ENCODE measurements at regions not wholly inside any gene's neighbourhood (a gene's known extent, or its start where the extent isn't known, plus 50 kb on each side); places are given as distances from the start of the nearest gene placed in this dataset.
"Not testable (repeated sequence)": the region's sequence is repeated elsewhere in the genome, so short reads cannot be mapped to it uniquely, and the experiment has no call there.

GRCh38 chr12:73465106-73465505, 1072.5 kb upstream of the ATXN7L3B start:
- no peak for DNase-seq (ENCODE audit: low read depth)

- no peak for DNase-seq (ENCODE audit: low read depth)
Measured at GRCh38 chr12:73486256-73486655, 1051.4 kb upstream of the ATXN7L3B start.

GRCh38 chr12:73506611-73507010, 1031.0 kb upstream of the ATXN7L3B start:
- DNase-seq (ENCODE audit: low read depth) = no peak

GRCh38 chr12:73514672-73515071, 1023.0 kb upstream of the ATXN7L3B start:
- no peak for DNase-seq (ENCODE audit: low read depth)

- no peak for DNase-seq (ENCODE audit: low read depth)
Measured at GRCh38 chr12:73517859-73518258, 1019.8 kb upstream of the ATXN7L3B start.

- no peak for DNase-seq (ENCODE audit: low read depth)
Measured at GRCh38 chr12:73529231-73529630, 1008.4 kb upstream of the ATXN7L3B start.

GRCh38 chr12:73529954-73530353, 1007.7 kb upstream of the ATXN7L3B start:
- no peak for DNase-seq (ENCODE audit: low read depth)

GRCh38 chr12:73531752-73532151, 1005.9 kb upstream of the ATXN7L3B start:
- DNase-seq (ENCODE audit: low read depth) = no peak

- no peak for DNase-seq (ENCODE audit: low read depth)
Measured at GRCh38 chr12:73547421-73547820, 990.2 kb upstream of the ATXN7L3B start.

- no peak for DNase-seq (ENCODE audit: low read depth)
Measured at GRCh38 chr12:73585136-73585535, 952.5 kb upstream of the ATXN7L3B start.

- no peak for DNase-seq (ENCODE audit: low read depth)
Measured at GRCh38 chr12:73589220-73589619, 948.4 kb upstream of the ATXN7L3B start.

GRCh38 chr12:73598626-73599025, 939.0 kb upstream of the ATXN7L3B start:
- no peak for DNase-seq (ENCODE audit: low read depth)

- DNase-seq (ENCODE audit: low read depth) = no peak
Measured at GRCh38 chr12:73599268-73599667, 938.4 kb upstream of the ATXN7L3B start.

GRCh38 chr12:73605925-73606324, 931.7 kb upstream of the ATXN7L3B start:
- DNase-seq (ENCODE audit: low read depth) = not testable (repeated sequence)

GRCh38 chr12:73612551-73612950, 925.1 kb upstream of the ATXN7L3B start:
- no peak for DNase-seq (ENCODE audit: low read depth)

- DNase-seq (ENCODE audit: low read depth) = no peak
Measured at GRCh38 chr12:73623421-73623820, 914.2 kb upstream of the ATXN7L3B start.

GRCh38 chr12:73625226-73625625, 912.4 kb upstream of the ATXN7L3B start:
- no peak for DNase-seq (ENCODE audit: low read depth)

GRCh38 chr12:73629171-73629570, 908.5 kb upstream of the ATXN7L3B start:
- DNase-seq (ENCODE audit: low read depth) = no peak

GRCh38 chr12:73629893-73630831, 907.5 kb upstream of the ATXN7L3B start:
- no peak for DNase-seq (ENCODE audit: low read depth)

GRCh38 chr12:73632191-73632590, 905.4 kb upstream of the ATXN7L3B start:
- DNase-seq (ENCODE audit: low read depth) = no peak

GRCh38 chr12:73632661-73633060, 905.0 kb upstream of the ATXN7L3B start:
- no peak for DNase-seq (ENCODE audit: low read depth)

GRCh38 chr12:73639397-73639796, 898.2 kb upstream of the ATXN7L3B start:
- not testable (repeated sequence) for DNase-seq (ENCODE audit: low read depth)

GRCh38 chr12:73656375-73656774, 881.3 kb upstream of the ATXN7L3B start:
- no peak for DNase-seq (ENCODE audit: low read depth)
